NB4 (cell line): ENCODE measurements at regions not wholly inside any gene's neighbourhood (a gene's known extent, or its start where the extent isn't known, plus 50 kb on each side); places are given as distances from the start of the nearest gene placed in this dataset.

Experiments
- MYC ChIP-seq: IDR thresholded peaks from 2 replicates; pipeline ENCODE4 v1.6.1; 2011; ENCODE audit warnings: low read depth, low read length
- POLR2A ChIP-seq: IDR thresholded peaks from 2 replicates; pipeline ENCODE4 v1.6.1; 2011; ENCODE audit warnings: mild to moderate bottlenecking; ENCODE audit not compliant: insufficient read length; ENCODE audit errors: extremely low read depth
- TF ChIP-seq, protein P1 (sequence below): IDR thresholded peaks from one replicate; pipeline ENCODE4 v1.5.1; 2012; ENCODE audit warnings: low read depth, low read length

DNA sequence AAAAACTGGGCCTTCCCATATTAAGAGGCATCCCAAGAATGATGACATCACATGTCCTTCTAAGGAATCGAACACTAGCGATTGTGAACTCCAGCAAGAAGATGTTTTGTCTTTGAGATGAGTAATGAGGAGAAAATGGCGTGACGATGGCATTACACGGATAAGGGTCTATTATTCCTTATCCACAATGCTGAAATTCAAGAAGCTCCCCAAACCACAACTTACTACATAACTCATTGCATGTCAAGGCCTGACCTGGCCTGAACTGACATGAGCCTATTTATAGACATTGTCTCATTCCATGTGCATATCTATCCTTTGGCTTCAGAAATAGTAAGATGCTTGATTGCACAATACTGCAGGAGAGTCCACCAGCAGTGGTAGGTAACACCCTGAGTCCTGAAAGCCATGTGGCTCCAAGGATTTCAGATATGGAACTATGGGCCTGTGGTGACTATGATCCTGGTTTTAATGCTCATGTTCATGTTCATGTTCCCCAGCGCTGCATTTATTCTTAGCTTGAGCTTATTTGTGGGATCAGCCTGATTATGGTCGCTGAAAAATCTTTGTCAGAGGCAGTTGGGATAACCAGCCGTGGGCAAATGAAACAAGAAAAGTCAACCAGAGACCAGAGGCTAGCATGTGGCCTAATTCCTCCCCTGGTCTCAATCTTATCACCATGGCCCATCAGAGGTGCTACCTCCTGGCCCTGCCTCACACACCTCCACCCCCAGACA, 183.2 kb upstream of the JARID2 start:
- TF ChIP-seq, protein P1, sequence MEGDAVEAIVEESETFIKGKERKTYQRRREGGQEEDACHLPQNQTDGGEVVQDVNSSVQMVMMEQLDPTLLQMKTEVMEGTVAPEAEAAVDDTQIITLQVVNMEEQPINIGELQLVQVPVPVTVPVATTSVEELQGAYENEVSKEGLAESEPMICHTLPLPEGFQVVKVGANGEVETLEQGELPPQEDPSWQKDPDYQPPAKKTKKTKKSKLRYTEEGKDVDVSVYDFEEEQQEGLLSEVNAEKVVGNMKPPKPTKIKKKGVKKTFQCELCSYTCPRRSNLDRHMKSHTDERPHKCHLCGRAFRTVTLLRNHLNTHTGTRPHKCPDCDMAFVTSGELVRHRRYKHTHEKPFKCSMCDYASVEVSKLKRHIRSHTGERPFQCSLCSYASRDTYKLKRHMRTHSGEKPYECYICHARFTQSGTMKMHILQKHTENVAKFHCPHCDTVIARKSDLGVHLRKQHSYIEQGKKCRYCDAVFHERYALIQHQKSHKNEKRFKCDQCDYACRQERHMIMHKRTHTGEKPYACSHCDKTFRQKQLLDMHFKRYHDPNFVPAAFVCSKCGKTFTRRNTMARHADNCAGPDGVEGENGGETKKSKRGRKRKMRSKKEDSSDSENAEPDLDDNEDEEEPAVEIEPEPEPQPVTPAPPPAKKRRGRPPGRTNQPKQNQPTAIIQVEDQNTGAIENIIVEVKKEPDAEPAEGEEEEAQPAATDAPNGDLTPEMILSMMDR, result no peak
- TF ChIP-seq MYC (peak; percentile 41; the same call in 1 of the 2 replicates), POLR2A (no peak)
